ENCODE measurements at regions not wholly inside any gene's neighbourhood (a gene's known extent, or its start where the extent isn't known, plus 50 kb on each side); places are given as distances from the start of the nearest gene placed in this dataset.
A peak's percentile ranks its signal among the peaks of the same experiment; 100 is the strongest.

GRCh38 chr2:155218292-155218924 lies 519.9 kb downstream of the KCNJ3 start:
- no peak for ATAC-seq
- TF ChIP-seq POLR2A (IDR thresholded peaks at IDR 0.05), result no peak
- TF ChIP-seq, protein P1, sequence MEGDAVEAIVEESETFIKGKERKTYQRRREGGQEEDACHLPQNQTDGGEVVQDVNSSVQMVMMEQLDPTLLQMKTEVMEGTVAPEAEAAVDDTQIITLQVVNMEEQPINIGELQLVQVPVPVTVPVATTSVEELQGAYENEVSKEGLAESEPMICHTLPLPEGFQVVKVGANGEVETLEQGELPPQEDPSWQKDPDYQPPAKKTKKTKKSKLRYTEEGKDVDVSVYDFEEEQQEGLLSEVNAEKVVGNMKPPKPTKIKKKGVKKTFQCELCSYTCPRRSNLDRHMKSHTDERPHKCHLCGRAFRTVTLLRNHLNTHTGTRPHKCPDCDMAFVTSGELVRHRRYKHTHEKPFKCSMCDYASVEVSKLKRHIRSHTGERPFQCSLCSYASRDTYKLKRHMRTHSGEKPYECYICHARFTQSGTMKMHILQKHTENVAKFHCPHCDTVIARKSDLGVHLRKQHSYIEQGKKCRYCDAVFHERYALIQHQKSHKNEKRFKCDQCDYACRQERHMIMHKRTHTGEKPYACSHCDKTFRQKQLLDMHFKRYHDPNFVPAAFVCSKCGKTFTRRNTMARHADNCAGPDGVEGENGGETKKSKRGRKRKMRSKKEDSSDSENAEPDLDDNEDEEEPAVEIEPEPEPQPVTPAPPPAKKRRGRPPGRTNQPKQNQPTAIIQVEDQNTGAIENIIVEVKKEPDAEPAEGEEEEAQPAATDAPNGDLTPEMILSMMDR (IDR thresholded peaks at IDR 0.05), result no peak
- H3K27me3 ChIP-seq, result no peaks in the 10 kb centered on the region
- intact Hi-C loops (cut with DNase I), result no loop called here
- 57% methylated on average over 2 of the region's 2 CpGs for WGBS (ENCODE audit: insufficient coverage, low coverage, low lambda C conversion rate, missing lambda C conversion rate)
- H3K27ac ChIP-seq, result no peak overlapping the region
- no peaks in the 10 kb centered on the region for H3K36me3 ChIP-seq
- no peak for DNase-seq
- H3K9me3 ChIP-seq, result no peaks in the 10 kb centered on the region
- H3K4me3 ChIP-seq, result no peak overlapping the region
- peaks cover 0 to 8% (median 0%) of the 10 kb centered on the region in 4 donors for H3K4me1 ChIP-seq

GRCh38 chr2:155215037-155215707 lies 516.7 kb downstream of the KCNJ3 start:
- TF ChIP-seq, protein P1 (IDR thresholded peaks at IDR 0.05), result no peak
- TF ChIP-seq POLR2A (IDR thresholded peaks at IDR 0.05), result no peak
- DNase-seq (no peak), ATAC-seq (peak in 2 of 4 donors; percentile 55)
- Histone ChIP-seq H3K36me3 (no peaks in the 10 kb centered on the region), H3K9me3 (no peaks in the 10 kb centered on the region), H3K4me1 (peaks cover 0 to 8% (median 0%) of the 10 kb centered on the region in 4 donors), H3K4me3 (no peak overlapping the region), H3K27ac (no peak overlapping the region), H3K27me3 (no peaks in the 10 kb centered on the region)
- WGBS (ENCODE audit: insufficient coverage, low coverage, low lambda C conversion rate, missing lambda C conversion rate), result 39% methylated on average over 2 of the region's 2 CpGs
- intact Hi-C loops (cut with DNase I), result no loop called here

DNA sequence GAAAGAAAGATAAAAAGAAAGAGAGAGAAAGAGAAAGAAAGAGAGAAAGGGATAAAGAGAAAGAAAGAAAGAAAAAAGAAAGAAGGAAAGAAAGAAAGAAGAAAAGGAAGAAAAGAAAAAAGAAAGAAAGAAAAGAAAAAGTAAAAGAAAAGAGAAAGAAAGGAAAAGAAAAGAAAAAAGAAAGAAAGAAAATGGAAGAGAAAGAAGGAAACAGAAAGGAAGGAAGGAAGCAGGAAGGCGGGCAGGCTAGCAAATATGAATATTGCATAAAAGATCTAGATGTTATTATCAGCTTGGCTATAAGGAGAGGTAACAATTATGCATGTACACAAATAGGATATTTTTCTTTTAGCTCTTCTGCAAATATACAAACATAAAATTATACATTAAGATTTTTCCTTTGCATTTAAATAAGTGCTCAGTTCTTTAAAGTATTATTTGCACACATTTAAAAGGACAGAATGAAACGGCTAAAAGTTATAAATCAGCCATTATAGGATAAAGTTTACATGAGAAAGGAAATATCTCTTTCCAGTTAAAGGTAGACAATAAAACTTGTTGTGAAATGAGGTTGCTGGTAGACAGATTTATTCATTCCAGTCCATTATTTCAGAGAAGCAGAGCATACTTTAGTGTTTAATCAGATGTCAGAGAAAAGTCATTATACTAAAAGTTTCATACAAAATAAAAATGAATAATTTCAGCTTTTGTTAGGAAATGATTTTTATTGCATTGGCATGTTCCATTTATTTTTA lies 511.4 kb downstream of the KCNJ3 start:
- no peaks in the 10 kb centered on the region for H3K27me3 ChIP-seq
- TF ChIP-seq, protein P1 (IDR thresholded peaks at IDR 0.05), result no peak
- no peak for TF ChIP-seq POLR2A (IDR thresholded peaks at IDR 0.05)
- no peak overlapping the region for H3K27ac ChIP-seq
- DNase-seq, result no peak
- H3K4me3 ChIP-seq, result no peak overlapping the region
- no peak for ATAC-seq
- intact Hi-C loops (cut with DNase I), result no loop called here
- H3K4me1 ChIP-seq, result peaks cover 0 to 2% (median 0%) of the 10 kb centered on the region in 4 donors
- H3K36me3 ChIP-seq, result no peaks in the 10 kb centered on the region
- H3K9me3 ChIP-seq, result no peaks in the 10 kb centered on the region
- 57% methylated on average over 2 of the region's 2 CpGs for WGBS (ENCODE audit: insufficient coverage, low coverage, low lambda C conversion rate, missing lambda C conversion rate)

GRCh38 chr2:155203178-155203577 lies 504.7 kb downstream of the KCNJ3 start:
- no peak for TF ChIP-seq POLR2A (IDR thresholded peaks at IDR 0.05)
- TF ChIP-seq, protein P1 (IDR thresholded peaks at IDR 0.05), result peak in 1 of 4 donors; percentile 12
- no peaks in the 10 kb centered on the region for H3K4me1 ChIP-seq
- ATAC-seq (no peak), DNase-seq (no peak)
- intact Hi-C loops (cut with DNase I), result no loop called here
- no peak overlapping the region for H3K27ac ChIP-seq
- no peaks in the 10 kb centered on the region for H3K27me3 ChIP-seq
- H3K4me3 ChIP-seq, result no peak overlapping the region
- WGBS (ENCODE audit: insufficient coverage, low coverage, low lambda C conversion rate, missing lambda C conversion rate), result 75% methylated on average over 1 of the region's 1 CpG
- no peaks in the 10 kb centered on the region for H3K36me3 ChIP-seq
- no peaks in the 10 kb centered on the region for H3K9me3 ChIP-seq

Data from right lobe of liver (tissue), 6 donors.